HCT116 (cell line): ENCODE measurements at regions not wholly inside any gene's neighbourhood (a gene's known extent, or its start where the extent isn't known, plus 50 kb on each side); places are given as distances from the start of the nearest gene placed in this dataset.

Experiments used
- ATAC-seq: fragments of 200-7000 bp; cut with Tn5 transposase; 2 replicates; pipeline ENCODE4 v1.9.1; 2020; ENCODE audit warnings: mild to moderate bottlenecking, moderate library complexity
- BruUV-seq: library from RNA; stranded (reverse); fragments of 400-500 nt; replicated peaks from 2 replicates; lab custom pipeline; 2021; lab: Mats Ljungman, UMichigan
- CTCF ChIA-PET: fragments of 300-600 bp; sonication (Branson Sonifier 250); formaldehyde crosslinking; loops from one replicate; lab custom pipeline; 2021; ENCODE audit warnings: antibody characterized with exemption; lab: Charles Lee
- POLR2A ChIA-PET: fragments of 300-600, 350-600 bp; sonication (Branson Sonifier 250); formaldehyde crosslinking; loops from one replicate; lab custom pipeline; 2021; ENCODE audit warnings: antibody characterized with exemption; lab: Charles Lee
- RAD21 ChIA-PET, 2 experiments: fragments of 300-600 bp; sonication (Branson Sonifier 250); formaldehyde crosslinking; loops; one replicate each; lab custom pipeline; 2023; ENCODE audit warnings: low total read pairs in 2 of 2; ENCODE audit not compliant: uncharacterized antibody in 2 of 2, unreplicated experiment in 2 of 2, low non-redundant PET in 1 of 2; lab: Charles Lee
- DNase-seq: peaks from one replicate; pipeline ENCODE4 v3.0.0-alpha.2; 2010; ENCODE audit warnings: low read depth, low spot score
- H2AFZ ChIP-seq: fragments of 200-600 bp; shearing (Covaris generic), sonication (generic); 2 replicates; pipeline ENCODE4 v1.6.1; 2017; ENCODE audit warnings: low read depth, mixed run types, mixed read lengths, antibody characterized with exemption, low read length; ENCODE audit not compliant: poor library complexity, severe bottlenecking
- H3K27ac ChIP-seq: 2 replicates; pipeline ENCODE4 v1.5.1; 2012; ENCODE audit warnings: low read depth, low read length
- H3K27me3 ChIP-seq: fragments of 200-600 bp; sonication (generic); 2 replicates; pipeline ENCODE4 v1.6.1; 2016; ENCODE audit warnings: mixed run types, low read length, mixed read lengths; ENCODE audit not compliant: insufficient read depth
- H3K36me3 ChIP-seq, 2 experiments: fragments of 200-500 bp in 1 of 2; fragments of 200-600 bp in 1 of 2; sonication (Bioruptor generic) in 1 of 2; sonication (generic) in 1 of 2; 2 replicates each; pipeline versions ENCODE4 v1.5.1 to v1.6.1; 2014 to 2016; ENCODE audit warnings: low read length in 2 of 2, inconsistent platforms in 1 of 2, mixed read lengths in 1 of 2, mixed run types in 1 of 2; ENCODE audit not compliant: insufficient read depth in 2 of 2, control insufficient read depth in 1 of 2
- H3K4me1 ChIP-seq, 2 experiments: fragments of 200-600 bp in 1 of 2; sonication (generic) in 1 of 2; 2 replicates each; pipeline versions ENCODE4 v1.5.1 to v1.6.1; 2012 to 2017; ENCODE audit warnings: low read length in 2 of 2, inconsistent platforms in 1 of 2, mild to moderate bottlenecking in 1 of 2, mixed read lengths in 1 of 2, mixed run types in 1 of 2, moderate library complexity in 1 of 2; ENCODE audit not compliant: insufficient read depth in 2 of 2, control insufficient read depth in 1 of 2
- H3K4me2 ChIP-seq: fragments of 200-600 bp; sonication (generic); 2 replicates; pipeline ENCODE4 v1.6.1; 2017; ENCODE audit warnings: mixed run types, low read length, mixed read lengths
- H3K4me3 ChIP-seq, 2 experiments: fragments of 200-600 bp in 1 of 2; sonication (generic) in 1 of 2; replicated peaks in 1 of 2; 2 replicates each; pipeline ENCODE4 v1.5.1; 2011 to 2016; ENCODE audit warnings: low read length in 2 of 2, control low read depth in 1 of 2, low read depth in 1 of 2, mild to moderate bottlenecking in 1 of 2, mixed read lengths in 1 of 2, mixed run types in 1 of 2
- H3K79me2 ChIP-seq: fragments of 200-600 bp; sonication (generic); 2 replicates; pipeline ENCODE4 v1.6.1; 2017; ENCODE audit warnings: mild to moderate bottlenecking, mixed run types, low read length, moderate library complexity, mixed read lengths; ENCODE audit not compliant: insufficient read depth
- H3K9ac ChIP-seq: fragments of 200-600 bp; sonication (generic); 2 replicates; pipeline ENCODE4 v1.6.1; 2016; ENCODE audit warnings: low read length, mixed read lengths
- H3K9me2 ChIP-seq: fragments of 200-600 bp; sonication (generic), shearing (Covaris generic); 2 replicates; pipeline ENCODE4 v1.6.1; 2017; ENCODE audit warnings: mixed run types, mild to moderate bottlenecking, moderate library complexity; ENCODE audit not compliant: insufficient read depth
- H3K9me3 ChIP-seq, 2 experiments: fragments of 200-500 bp in 1 of 2; fragments of 200-600 bp in 1 of 2; sonication (Bioruptor generic) in 1 of 2; sonication (generic) in 1 of 2; 2 replicates each; pipeline ENCODE4 v1.6.1; 2014 to 2017; ENCODE audit warnings: low read length in 2 of 2, mixed read lengths in 2 of 2, inconsistent platforms in 1 of 2, low read depth in 1 of 2, mild to moderate bottlenecking in 1 of 2, mixed run types in 1 of 2, moderate library complexity in 1 of 2; ENCODE audit not compliant: control insufficient read depth in 1 of 2, insufficient read depth in 1 of 2
- H4K20me1 ChIP-seq: fragments of 200-600 bp; sonication (generic), shearing (Covaris generic); 2 replicates; pipeline ENCODE4 v1.6.1; 2017; ENCODE audit warnings: mixed run types, mild to moderate bottlenecking, moderate library complexity; ENCODE audit not compliant: insufficient read depth
- CBX3 ChIP-seq: IDR thresholded peaks from 2 replicates; pipeline ENCODE4 v1.6.1; 2012; ENCODE audit warnings: low read depth
- CEBPB ChIP-seq: IDR thresholded peaks from 2 replicates; pipeline ENCODE4 v1.6.1; 2012; ENCODE audit warnings: low read depth
- EGR1 ChIP-seq: IDR thresholded peaks from 2 replicates; pipeline ENCODE4 v1.6.1; 2012; ENCODE audit warnings: low read depth
- ELF1 ChIP-seq: IDR thresholded peaks from 2 replicates; pipeline ENCODE4 v1.6.1; 2012; ENCODE audit warnings: low read depth, borderline replicate concordance
- EZH2phosphoT487 ChIP-seq: fragments of 200-600 bp; IDR thresholded peaks from 2 replicates; pipeline ENCODE4 v1.6.1; 2018; ENCODE audit warnings: antibody characterized with exemption, borderline replicate concordance
- FOSL1 ChIP-seq: IDR thresholded peaks from 2 replicates; pipeline ENCODE4 v1.6.1; 2012; ENCODE audit warnings: low read depth
- POLR2AphosphoS5 ChIP-seq: IDR thresholded peaks from 2 replicates; pipeline ENCODE4 v1.6.1; 2011; ENCODE audit warnings: mild to moderate bottlenecking, low read depth, low read length, moderate library complexity
- REST ChIP-seq: IDR thresholded peaks from 2 replicates; pipeline ENCODE4 v1.6.1; 2012; ENCODE audit warnings: low read depth
- SIN3A ChIP-seq: IDR thresholded peaks from 2 replicates; pipeline ENCODE4 v1.6.1; 2012; ENCODE audit warnings: low read depth
- SRF ChIP-seq: IDR thresholded peaks from 2 replicates; pipeline ENCODE4 v1.6.1; 2012; ENCODE audit warnings: low read depth
- TCF7L2 ChIP-seq: IDR thresholded peaks from 2 replicates; pipeline ENCODE4 v1.7.0; 2011; ENCODE audit warnings: borderline replicate concordance, inconsistent platforms; ENCODE audit not compliant: insufficient read depth, insufficient read length; ENCODE audit errors: extremely low read depth
- ZBTB33 ChIP-seq: IDR thresholded peaks from 2 replicates; pipeline ENCODE4 v1.6.1; 2011; ENCODE audit warnings: mild to moderate bottlenecking, low read length, moderate library complexity; ENCODE audit not compliant: insufficient replicate concordance; ENCODE audit errors: extremely low read depth
- ZFX ChIP-seq: fragments of 450-650 bp; IDR thresholded peaks from 2 replicates; pipeline ENCODE4 v1.6.1; 2017
- ZNF274 ChIP-seq: fragments of 200-500 bp; sonication (Bioruptor generic); IDR thresholded peaks from 2 replicates; pipeline ENCODE4 v1.6.1; 2014; ENCODE audit warnings: mild to moderate bottlenecking, low read depth, low read length, inconsistent platforms
- intact Hi-C: fragments of 100-400 bp; cut with micrococcal nuclease; formaldehyde crosslinking; loops from 2 replicates; pipeline ENCODE4 v1.10.0; 2022

GRCh38 chr5:6989230-6989629 lies 276.0 kb downstream of the TENT4A start:
- Histone ChIP-seq H3K9ac (no peak overlapping the region), H2AFZ (no peak overlapping the region), H3K4me1 (no peaks in the 10 kb centered on the region), H3K9me2 (no peaks in the 10 kb centered on the region), H3K4me2 (no peak overlapping the region), H3K27me3 (no peaks in the 10 kb centered on the region), H4K20me1 (no peaks in the 10 kb centered on the region), H3K79me2 (no peaks in the 10 kb centered on the region), H3K36me3 (no peaks in the 10 kb centered on the region), H3K27ac (no peak overlapping the region), H3K4me3 (no peak overlapping the region), H3K9me3 (peaks cover 0 to 5% of the 10 kb centered on the region in 2 experiments; a peak in 1 of 4 replicates)
- RAD21 ChIA-PET, result no interaction called here
- ATAC-seq (no peak), DNase-seq (no peak)
- no peak for TF ChIP-seq CBX3
- TF ChIP-seq SIN3A, result no peak
- no peak for TF ChIP-seq EZH2phosphoT487
- no peak for TF ChIP-seq ZFX
- no peak for TF ChIP-seq ZNF274
- TF ChIP-seq SRF, result no peak
- TF ChIP-seq POLR2AphosphoS5, result no peak
- TF ChIP-seq FOSL1, result no peak
- no peak for TF ChIP-seq EGR1
- BruUV-seq, result no TSS peak
- POLR2A ChIA-PET, result no interaction called here
- intact Hi-C loops, result no loop called here
- CTCF ChIA-PET, result no interaction called here

- Histone ChIP-seq H3K9me2 (no peaks in the 10 kb centered on the region), H3K9me3 (no peaks in the 10 kb centered on the region), H4K20me1 (no peaks in the 10 kb centered on the region), H3K4me1 (no peaks in the 10 kb centered on the region), H3K27ac (no peak overlapping the region), H3K4me3 (no peak overlapping the region), H2AFZ (no peak overlapping the region), H3K27me3 (no peaks in the 10 kb centered on the region), H3K36me3 (no peaks in the 10 kb centered on the region), H3K4me2 (no peak overlapping the region), H3K9ac (no peak overlapping the region), H3K79me2 (no peaks in the 10 kb centered on the region)
- no TSS peak for BruUV-seq
- intact Hi-C loops, result no loop called here
- no peak for DNase-seq
- POLR2A ChIA-PET, result no interaction called here
- TF ChIP-seq FOSL1 (no peak), EZH2phosphoT487 (no peak), CEBPB (no peak), REST (no peak), TCF7L2 (no peak), EGR1 (no peak), POLR2AphosphoS5 (no peak), ZFX (no peak), ZBTB33 (no peak), ELF1 (no peak), CBX3 (no peak), SRF (no peak)
- ATAC-seq, result no peak
- RAD21 ChIA-PET, result no interaction called here
- CTCF ChIA-PET, result no interaction called here
These were observed 280.9 kb downstream of the TENT4A start for GRCh38 chr5:6994097-6994496.
